EH (cell line): ENCODE measurements at regions not wholly inside any gene's neighbourhood (a gene's known extent, or its start where the extent isn't known, plus 50 kb on each side); places are given as distances from the start of the nearest gene placed in this dataset.
A peak's percentile ranks its signal among the peaks of the same experiment; 100 is the strongest.

Experiments
- DNase-seq: peaks from one replicate; pipeline ENCODE4 v3.0.0-alpha.2; 2015; ENCODE audit warnings: low read depth

DNA sequence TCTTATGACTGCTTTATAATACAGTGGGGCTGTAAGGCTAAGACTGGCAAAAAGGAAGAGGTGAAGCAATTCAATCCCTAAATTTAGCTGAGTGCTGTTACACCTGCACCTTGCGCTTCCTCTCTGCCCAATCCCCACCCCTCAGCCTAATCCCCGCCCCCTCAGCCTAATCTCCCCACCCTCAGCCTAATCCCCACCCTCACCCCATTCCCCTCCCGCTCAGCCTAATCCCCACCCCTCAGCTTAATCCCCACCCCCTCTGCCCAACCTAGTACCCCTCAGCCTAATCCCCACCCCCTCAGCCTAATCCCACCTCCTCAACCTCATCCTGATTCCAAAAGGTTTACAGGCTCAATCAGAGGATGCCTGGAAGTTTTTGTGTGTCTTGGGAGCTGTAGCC is 155.5 kb downstream of the PMP22 start:
- DNase-seq, result no peak

DNA sequence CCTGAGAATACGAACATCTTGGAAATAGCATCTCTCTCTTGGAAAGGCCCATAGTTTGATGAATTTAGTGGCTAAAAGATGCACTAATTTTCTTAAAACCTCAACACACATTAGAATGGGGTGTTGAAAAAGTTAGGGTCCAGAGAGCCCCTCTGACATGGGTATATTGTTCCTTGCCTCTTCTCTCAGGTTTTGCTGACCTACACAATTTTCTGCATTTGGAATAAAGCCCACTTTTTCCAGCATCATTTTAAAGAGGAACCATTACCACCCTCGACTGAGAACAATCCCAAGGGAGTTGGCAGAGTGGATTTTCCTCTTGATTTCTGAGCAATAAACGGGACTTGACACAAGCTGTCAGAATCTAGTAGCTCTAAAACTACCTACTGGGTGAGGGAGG is 156.1 kb downstream of the PMP22 start:
- no peak for DNase-seq

DNA sequence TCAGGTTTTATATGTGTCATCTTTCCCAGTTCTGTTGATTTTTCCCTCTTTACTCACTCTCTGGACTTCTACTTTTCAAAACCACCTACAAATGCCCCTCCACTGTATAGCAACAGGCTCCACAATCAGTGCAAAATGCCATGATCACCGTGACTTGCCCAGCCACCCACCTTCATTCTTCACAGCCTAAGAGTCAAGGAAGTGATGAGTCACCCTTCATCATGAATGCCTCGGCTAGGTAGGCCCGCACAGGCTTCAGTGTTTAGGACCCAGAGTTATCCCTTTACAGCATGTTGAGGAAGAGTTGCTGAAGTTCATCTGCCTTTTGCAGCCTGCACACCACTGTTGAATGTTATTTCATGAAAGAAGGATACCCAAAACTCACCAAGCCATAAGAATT is 158.6 kb downstream of the PMP22 start:
- DNase-seq, result peak; percentile 29

DNA sequence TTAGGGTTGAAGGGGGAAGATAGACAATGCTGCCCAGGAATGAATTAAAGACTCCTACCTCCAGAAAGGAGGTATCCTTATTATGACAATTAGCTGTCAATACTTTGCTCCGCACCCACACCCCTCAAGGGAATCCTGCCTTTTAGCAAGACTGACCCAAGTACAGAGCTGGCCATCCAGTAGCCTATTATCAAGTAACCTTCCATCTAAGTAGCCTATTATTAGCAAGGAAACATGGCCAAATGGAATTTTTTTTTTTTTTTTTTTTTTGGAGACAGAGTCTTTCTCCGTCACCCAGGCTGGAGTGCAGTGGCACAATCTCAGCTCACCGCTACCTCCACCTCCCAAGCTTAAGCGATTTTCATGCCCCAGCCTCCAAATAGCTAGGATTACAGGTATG is 161.3 kb downstream of the PMP22 start:
- no peak for DNase-seq

DNA sequence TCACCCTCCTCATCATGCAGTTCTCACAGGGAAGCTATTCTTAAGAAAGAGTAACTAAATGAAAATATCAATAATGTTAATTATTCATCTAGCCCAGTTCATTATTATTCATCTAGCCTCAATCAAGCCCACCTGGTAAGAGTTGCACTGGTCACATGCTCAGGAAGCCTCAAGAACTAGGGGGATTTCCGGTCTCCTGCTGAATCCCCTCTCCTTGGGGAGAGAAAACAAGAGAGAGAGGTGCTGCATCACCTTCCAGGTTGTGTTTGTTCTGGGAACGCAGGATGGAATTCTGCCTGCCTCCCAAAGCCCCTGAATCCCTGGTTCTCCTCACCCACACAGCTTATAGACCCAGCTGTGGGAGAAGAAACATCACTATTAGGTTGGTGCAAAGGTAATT is 164.0 kb downstream of the PMP22 start:
- DNase-seq, result no peak

DNA sequence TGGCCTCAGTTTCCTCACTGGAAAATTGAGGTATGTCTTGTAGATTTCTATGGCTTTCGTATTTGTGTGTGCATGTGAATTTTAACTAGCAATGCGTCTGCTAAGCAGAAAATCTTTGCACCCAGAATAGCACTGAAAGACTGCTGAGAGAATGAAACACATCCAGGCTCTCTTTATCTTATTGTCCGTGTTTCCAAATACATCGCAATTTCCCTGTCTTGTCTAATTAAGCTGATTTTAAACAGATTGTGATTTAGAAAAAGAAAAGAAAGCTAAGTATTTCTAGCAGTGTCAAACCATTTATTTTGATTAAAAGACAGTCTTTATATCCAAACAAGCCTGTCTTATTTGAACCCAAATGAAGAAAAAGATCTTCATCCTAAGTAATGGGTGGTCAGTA is 168.6 kb downstream of the PMP22 start:
- DNase-seq, result no peak

DNA sequence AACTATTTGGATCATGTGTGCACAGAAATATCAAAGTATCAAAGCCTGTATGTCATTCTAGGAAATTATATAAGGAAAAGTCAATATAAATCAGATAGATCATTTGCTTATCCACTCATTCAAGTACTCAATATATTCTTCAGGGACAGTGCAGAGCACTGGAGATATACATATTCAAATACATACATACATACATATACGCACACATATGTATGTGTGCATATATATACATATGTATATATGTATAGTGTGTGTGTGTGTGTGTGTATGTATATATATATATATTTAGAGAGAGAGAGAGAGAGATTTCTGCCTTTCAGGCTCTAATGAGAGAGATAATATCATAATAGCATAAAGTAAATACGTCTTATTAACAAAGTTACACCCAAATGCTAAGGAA is 169.2 kb downstream of the PMP22 start:
- no peak for DNase-seq

DNA sequence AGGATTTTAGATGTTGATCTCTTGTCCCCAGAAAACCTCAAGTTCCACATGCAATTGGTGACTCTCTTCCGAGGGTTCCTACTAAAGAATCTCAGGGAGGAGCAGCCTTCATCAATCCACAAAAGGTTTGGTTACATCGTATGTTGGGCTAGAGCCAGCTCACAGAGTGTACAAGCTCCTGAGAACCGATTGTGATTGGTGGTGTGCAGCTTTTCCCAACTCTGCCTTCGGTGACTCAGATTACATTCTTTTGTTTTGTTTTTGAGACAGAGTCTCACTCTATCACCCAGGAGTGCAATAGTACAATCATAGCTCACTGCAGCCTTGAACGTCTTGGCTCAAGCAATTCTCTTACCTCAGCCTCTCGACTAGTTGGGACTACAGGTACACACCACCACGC is 172.4 kb downstream of the PMP22 start:
- DNase-seq, result peak; percentile 55

DNA sequence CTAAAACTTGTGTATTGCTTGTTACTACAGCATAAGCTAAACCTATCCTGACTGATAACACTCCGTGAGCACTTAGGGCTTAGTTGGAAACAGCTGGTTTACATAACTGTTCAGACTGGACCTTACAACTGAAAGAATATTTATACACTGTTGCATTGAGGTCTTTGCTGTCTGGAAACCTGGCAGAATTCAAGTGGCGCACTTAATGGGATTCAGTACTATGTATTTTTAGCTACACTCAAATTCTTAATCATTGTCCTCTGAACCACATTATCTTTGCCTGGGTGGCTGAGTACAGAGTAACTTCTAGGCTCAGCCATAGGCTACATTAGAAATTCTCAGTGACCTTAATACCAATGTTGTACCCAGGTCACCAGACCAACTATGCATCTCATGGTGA is 172.9 kb downstream of the PMP22 start:
- no peak for DNase-seq

DNA sequence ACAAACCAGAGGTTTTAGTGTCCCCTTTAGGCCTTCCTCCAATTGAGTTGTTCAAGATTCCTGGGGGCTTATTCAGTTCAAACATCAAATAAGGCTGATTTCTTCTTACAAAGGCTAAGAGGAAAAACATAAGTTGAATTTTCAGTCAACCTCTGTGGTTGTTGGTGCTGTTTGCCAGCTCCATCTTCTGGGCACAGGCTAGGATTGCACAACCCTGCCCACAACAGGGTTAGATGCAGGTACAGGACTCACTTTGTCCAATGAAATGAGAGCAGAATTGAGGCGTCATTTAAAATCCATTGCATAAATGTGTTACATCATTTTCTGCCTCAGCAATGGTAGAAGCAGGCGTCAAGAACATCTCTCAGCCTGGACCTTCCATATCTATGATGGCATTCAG is 173.3 kb downstream of the PMP22 start:
- DNase-seq, result peak; percentile 9

DNA sequence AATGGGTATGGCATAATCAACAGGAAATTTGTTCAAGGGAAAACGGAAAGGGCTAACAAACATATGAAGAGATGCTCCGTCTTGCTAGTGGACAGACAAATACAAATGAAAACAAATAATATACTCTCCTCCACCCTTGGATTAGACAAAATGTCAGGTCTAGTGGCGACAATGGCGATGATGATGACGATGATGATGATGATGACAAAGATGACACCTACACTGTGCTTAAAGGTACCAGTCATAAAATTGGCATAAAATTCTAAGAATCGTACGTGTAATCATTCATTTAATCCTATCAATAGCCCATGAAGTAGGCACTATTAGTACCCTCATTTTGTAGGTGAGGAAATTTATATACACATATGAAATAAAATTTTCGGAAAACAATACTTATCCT is 174.6 kb downstream of the PMP22 start:
- no peak for DNase-seq

DNA sequence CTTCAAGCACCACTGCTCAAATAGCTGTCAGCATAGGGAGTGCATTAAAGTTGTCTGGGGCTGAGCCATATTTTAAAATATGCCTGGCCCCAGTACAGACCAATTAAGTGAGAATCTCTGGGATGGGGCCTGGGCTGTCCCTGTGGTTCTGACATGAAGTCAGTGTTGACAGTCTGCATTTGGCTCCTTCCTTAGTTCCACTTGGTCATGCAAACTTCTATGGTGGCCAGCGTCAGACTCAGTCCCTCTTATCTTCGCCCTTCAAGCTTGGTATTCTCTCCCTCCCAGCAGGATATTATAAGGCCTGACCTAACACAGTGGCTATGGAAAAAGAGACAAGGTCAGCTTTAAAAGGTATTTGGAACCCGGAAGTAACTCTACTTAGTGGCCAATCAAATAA is 177.2 kb downstream of the PMP22 start:
- no peak for DNase-seq

DNA sequence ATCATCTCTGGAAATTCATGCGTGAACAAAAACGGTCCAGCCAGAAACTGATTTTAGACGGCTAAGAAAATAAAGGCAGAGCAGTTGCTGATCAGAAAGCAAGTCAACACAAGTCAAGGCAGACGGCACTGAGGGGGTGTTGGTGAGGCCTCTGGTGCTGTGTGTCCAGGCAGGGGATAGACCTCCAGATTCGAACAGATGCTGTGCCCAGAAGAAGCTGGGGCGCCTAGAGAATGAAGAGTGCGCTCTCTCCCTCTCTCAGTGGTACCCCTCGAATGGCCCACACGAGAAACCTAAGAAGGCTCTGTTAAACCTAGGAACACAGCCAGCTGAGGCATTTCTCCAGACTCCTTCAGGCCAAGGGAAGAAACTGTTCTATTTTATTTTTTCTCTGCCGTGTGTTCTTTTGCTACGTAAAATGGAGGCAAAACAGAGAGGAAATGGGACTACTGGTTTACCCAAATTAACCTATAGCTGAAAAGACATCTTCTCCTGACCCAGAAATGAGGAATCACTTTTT is 178.3 kb downstream of the PMP22 start:
- no peak for DNase-seq

DNA sequence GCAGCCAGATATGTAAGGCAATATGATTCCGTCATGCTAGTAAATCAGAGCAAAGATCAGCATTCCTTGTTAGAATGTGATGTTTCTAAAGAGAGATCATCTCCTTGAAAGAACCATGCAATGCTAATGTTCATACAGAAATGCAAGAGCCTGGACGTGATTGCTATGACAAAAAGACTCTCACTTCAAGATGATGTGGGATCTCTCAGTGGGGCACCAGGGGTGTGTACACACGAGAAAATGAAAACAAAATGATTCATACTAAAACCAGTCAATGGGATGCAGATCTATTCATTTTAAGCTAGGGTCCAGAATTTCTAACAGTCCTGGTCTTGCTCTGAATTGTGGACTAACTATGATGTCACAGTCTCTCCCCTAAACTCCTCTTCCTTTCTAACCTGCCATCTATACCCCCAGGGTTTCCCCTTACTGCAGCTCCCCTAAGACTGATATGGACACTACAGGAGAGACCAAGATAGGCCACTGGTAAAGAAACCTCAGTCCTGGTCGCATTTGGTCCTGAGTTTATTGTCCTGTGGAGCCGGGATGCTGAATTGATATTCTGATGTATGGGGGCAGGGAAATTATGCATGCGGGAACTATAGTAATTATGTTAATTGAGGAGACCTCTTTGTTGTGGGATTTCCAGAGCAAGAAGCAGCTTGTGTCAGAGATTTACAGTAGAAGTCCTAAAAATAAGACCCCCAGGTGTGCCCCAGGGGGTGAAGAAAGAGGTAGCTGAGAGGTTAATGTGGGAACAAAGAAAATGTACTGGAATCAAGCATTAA is 179.0 kb downstream of the PMP22 start:
- DNase-seq, result no peak

DNA sequence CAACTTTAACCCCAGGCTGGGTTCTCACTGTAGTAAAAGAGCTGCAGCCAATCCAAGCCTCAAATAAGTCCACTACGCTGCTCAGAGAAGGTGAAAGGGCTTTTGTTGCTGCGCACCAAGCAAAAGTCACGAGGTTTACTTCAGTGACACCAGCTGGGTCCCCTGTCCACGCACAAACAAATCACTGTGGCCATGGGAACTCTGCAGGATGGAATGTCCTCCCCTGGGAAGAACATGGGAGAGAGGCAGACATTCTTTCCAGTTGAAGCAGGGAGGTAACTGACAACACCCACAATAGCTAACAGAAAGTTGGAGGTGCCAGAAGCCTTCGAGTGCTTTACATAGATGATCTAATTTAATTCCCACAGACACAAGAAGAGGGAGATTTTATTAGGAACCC is 181.9 kb downstream of the PMP22 start:
- peak; percentile 10 for DNase-seq

DNA sequence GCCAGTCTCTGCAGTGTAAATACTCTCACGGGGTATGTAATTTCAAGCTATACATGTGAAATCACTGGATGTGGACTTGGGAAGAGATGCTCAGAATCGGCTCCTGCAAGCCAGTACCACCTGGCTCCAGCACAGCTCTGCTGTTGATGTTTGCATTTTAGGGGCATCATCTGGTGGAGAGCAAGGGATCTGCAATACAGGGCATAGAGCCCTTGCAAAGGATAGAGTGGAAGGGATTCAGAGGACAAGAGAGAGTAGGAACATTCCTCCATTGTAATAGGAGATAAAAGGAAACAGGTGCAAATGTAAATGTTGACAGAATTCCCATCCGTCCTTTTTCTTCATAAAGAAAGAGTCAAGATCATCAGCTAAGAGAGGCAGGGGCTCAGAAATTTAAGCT is 184.1 kb downstream of the PMP22 start:
- no peak for DNase-seq

DNA sequence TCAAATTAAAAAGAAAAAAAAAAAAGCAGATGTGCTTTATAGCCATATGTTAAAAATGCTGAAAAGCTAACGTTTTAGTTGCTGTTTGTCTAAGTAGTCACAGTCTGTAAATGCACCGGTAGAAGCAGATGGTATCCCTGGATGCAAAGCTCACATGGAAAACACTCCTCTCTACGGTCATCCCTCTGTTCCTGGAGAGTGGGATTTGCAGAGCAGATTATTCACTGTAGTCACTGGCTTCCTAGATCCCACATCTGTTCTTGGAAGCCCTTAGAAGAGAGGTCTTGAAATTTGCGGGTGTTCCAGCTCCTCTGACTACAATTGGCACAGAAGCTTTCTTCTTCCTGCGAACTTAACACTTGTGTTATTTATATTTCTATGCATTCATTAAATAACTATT is 186.6 kb downstream of the PMP22 start:
- no peak for DNase-seq

DNA sequence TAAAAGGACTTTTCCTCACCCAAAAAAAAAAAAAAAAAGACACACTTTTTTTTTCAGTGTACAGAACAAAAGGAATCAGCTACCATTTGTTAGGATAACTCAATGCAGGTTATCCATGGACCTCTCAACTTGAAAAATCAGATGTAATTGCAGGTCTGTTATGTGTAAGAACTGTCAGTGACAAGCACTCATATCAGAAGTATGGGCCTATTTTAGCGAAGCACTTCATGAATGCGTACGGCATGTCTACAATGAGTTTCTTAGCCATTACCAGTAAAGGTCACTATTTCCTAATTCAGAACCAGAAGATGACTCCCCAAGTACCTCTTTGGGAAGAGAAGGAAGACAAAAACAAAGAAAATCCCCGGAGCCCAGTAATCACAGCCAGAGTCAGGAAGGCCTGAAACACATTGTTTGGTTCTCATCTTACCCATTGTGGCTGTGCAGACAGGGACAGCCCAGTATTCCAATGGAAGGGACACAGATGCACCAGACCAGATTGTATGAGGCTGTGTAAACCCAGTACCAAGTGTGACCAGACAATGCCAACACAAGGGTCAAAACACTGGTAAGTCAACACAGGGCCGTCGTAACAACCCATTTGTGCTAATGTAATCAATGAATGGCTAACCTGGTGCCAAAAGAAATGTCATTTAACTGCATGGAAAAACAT is 188.0 kb downstream of the PMP22 start:
- no peak for DNase-seq

DNA sequence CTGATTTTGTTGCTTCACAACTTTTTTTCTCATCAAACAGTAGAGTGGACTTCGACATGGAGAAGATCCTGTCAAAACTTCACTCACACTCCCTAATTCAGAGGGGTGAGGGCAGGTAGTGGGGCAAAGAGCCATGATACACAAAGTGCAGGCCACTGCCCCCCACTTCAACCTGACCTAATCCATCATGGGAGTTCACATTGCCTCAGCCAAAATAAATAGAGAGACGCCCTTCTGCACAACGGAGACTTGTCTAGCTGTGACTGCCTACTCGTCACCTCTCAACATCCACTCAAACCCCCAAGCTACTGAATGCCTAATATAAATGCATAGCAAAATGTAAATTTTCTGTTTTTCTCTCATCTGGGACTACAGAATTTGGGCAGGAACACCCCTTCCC is 213.2 kb downstream of the PMP22 start:
- DNase-seq, result no peak

DNA sequence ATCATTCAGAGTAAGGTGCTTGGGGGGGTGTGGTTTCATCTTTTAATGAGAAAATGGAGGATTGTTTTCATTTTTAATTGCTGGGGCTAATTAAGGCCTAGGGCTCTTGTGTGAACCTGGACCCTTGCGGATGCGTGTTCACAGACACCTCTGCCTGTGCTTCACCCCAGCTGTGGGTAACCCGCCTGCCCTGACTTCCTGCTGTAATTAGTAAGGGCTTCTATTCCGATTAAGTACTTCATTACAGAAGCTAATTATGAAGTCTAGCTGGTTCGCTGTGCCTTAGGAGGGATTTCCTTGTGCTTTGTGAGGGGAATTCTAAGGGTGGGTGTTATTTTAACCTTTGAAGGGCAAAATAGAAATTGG is 215.3 kb downstream of the PMP22 start:
- DNase-seq, result no peak

DNA sequence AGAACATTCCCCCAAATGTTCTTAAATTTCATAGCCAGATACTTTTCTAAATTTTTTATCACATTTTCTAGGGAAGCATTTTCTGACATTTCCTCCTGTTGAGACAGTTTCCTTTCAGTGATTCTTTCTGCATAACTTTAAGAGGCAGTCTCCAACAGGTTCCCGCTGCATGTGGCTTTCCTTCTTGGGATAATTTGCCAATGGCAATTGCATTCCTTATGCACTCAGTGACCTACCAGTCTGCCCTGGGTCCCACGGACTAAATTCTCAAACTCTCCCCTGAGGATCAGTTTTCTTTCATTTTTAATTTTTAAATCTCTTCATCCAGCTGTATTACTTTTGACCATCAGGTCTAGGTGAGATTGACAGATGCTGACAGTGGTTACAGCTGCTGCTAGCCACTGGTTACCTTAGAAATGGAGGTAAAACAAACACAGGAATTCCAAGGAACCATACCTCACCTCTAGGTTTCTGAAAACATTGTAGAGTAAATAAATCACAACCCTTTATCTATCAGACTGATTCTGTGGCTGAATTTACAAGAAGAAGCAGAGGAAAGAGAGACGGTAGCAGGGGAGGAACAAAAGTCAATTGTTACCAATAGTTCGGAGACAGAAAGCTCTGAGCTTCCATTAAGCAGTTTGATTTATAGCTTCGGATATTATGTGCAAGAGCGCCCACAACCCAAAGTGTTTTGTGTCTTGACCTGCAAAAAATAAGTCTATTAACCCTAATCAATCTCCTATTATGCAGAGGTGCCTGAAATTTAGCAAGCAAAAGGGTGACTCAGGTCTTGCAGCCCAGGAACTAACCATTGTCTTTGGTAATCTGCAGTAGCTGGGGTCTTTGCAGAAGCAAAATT is 216.0 kb downstream of the PMP22 start:
- no peak for DNase-seq

DNA sequence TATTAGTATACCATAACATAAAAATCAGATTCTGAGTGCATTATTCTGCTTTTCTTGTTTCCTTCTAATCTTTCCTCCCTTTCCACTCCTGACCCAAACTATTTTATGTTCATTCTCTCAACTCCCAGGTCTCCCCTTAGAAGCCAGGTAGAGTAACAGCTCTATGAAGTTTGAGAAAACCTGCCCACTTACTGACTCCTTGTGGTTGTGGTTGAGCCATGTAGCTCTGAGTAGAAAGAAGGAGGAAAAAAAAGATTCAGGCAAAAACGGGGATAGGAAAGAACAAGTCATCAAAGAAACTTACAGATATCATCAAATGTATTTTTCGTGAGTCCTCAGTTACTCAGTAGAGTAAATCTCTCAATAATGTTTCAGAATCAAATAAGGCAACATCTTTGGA is 216.7 kb downstream of the PMP22 start:
- DNase-seq, result no peak

DNA sequence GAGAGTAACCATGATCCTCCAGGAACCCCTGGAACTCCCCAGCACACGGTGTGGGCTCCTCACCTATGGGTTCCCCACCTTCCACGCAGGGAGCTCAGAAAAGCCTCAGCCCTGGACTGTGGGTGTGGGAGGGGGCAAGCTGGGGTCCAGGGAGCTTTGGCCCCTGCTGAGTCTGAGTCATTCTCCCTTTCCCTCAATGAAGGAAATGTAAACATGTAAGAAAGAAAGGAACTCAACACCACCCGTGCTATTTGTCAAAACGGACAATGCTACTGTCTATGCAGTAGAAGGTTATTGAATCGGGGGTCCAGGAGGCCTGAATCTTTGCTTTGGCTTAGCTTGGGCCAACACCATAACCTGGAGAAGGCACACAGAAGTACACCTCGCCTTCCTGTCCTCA is 222.8 kb downstream of the PMP22 start:
- no peak for DNase-seq
